ENCODE measurements at regions not wholly inside any gene's neighbourhood (a gene's known extent, or its start where the extent isn't known, plus 50 kb on each side); places are given as distances from the start of the nearest gene placed in this dataset.

DNA sequence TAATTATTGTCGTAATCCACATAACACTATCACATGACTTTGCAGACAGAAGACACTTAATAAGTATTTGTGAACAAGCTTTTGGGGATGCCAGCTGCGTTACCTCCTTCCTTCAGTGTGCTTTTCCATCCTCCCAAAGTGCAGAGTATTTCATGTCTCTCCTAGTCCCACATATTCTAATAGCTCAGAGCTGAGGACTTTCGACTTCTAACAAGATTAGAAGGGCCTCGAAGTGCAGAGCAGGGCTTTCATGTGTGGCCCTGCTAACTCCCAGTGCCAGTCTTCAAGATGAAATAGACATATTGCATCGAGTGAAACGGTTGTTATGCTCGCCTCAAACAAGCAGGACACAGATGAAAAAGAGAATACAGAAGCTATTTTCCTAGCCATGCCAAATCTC, 125.7 kb upstream of the RNF32 start:
- Mint-ChIP-seq H3K4me3 (ENCODE audit: low read depth, unreplicated experiment) (no peak overlapping the region), H3K36me3 (ENCODE audit: insufficient read depth, unreplicated experiment) (peaks cover 5% of the 10 kb centered on the region), H3K9me3 (ENCODE audit: low read depth, unreplicated experiment) (peaks cover 5% of the 10 kb centered on the region), H3K27me3 (ENCODE audit: unreplicated experiment) (peaks cover 76% of the 10 kb centered on the region), H3K4me1 (ENCODE audit: low read depth, unreplicated experiment) (peaks cover 11% of the 10 kb centered on the region), H3K27ac (ENCODE audit: unreplicated experiment) (no peak overlapping the region)
- TF ChIP-seq, protein P1, sequence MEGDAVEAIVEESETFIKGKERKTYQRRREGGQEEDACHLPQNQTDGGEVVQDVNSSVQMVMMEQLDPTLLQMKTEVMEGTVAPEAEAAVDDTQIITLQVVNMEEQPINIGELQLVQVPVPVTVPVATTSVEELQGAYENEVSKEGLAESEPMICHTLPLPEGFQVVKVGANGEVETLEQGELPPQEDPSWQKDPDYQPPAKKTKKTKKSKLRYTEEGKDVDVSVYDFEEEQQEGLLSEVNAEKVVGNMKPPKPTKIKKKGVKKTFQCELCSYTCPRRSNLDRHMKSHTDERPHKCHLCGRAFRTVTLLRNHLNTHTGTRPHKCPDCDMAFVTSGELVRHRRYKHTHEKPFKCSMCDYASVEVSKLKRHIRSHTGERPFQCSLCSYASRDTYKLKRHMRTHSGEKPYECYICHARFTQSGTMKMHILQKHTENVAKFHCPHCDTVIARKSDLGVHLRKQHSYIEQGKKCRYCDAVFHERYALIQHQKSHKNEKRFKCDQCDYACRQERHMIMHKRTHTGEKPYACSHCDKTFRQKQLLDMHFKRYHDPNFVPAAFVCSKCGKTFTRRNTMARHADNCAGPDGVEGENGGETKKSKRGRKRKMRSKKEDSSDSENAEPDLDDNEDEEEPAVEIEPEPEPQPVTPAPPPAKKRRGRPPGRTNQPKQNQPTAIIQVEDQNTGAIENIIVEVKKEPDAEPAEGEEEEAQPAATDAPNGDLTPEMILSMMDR (IDR thresholded peaks at IDR 0.05; ENCODE audit: unreplicated experiment), result no peak
- no peak for DNase-seq
- CTCF ChIA-PET, result no interaction called here
- BruUV-seq (replicated peaks), result no TSS peak
- intact Hi-C loops (cut with micrococcal nuclease; ENCODE audit: unreplicated experiment), result no loop called here

DNA sequence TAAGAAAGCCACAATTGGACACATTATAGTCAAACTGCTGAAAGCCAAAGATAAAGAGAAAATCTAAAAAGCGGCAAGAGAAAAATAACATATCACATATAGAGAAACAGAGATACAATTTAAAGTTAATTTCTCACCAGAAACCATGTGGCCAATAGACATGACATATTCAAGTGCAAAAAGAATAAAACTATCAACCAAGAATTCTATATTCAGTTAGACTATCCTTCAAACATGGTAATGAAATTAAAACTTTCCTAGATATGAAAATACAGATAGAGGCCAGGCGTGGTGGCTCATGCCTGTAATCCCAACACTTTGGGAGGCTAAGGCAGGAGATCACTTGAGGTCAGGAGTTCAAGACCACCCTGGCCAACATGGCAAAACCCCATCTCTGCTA, 129.1 kb upstream of the RNF32 start:
- TF ChIP-seq, protein P1 (IDR thresholded peaks at IDR 0.05; ENCODE audit: unreplicated experiment), result no peak
- Mint-ChIP-seq H3K36me3 (ENCODE audit: insufficient read depth, unreplicated experiment) (no peaks in the 10 kb centered on the region), H3K4me3 (ENCODE audit: low read depth, unreplicated experiment) (no peak overlapping the region), H3K4me1 (ENCODE audit: low read depth, unreplicated experiment) (peaks cover 6% of the 10 kb centered on the region), H3K27me3 (ENCODE audit: unreplicated experiment) (peaks cover 75% of the 10 kb centered on the region), H3K9me3 (ENCODE audit: low read depth, unreplicated experiment) (peaks cover 5% of the 10 kb centered on the region), H3K27ac (ENCODE audit: unreplicated experiment) (no peak overlapping the region)
- CTCF ChIA-PET, result no interaction called here
- BruUV-seq (replicated peaks), result no TSS peak
- intact Hi-C loops (cut with micrococcal nuclease; ENCODE audit: unreplicated experiment), result no loop called here
- DNase-seq, result no peak

DNA sequence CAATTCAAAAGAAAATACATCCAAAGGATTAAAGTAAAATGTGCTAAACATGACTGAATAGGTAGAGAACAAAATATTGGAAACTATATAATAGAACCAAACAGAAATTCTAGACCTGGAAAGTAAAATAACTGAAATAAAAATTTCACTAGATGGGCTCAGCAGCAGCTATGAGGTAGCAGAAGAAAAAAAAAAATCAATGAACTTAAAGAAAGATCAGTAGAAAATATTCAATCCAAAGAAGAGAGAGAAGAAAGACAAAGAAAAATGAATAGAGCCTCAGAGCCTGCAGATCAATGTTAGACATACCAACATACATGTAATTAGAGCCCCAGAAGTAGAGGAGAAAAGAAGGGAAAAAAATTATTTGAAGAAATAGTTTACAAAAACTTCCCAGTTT, 129.6 kb upstream of the RNF32 start:
- BruUV-seq (replicated peaks), result no TSS peak
- CTCF ChIA-PET, result no interaction called here
- Mint-ChIP-seq H3K9me3 (ENCODE audit: low read depth, unreplicated experiment) (peaks cover 5% of the 10 kb centered on the region), H3K4me1 (ENCODE audit: low read depth, unreplicated experiment) (peaks cover under 1% of the 10 kb centered on the region), H3K27ac (ENCODE audit: unreplicated experiment) (no peak overlapping the region), H3K27me3 (ENCODE audit: unreplicated experiment) (peaks cover 75% of the 10 kb centered on the region), H3K4me3 (ENCODE audit: low read depth, unreplicated experiment) (no peak overlapping the region), H3K36me3 (ENCODE audit: insufficient read depth, unreplicated experiment) (no peaks in the 10 kb centered on the region)
- DNase-seq, result no peak
- intact Hi-C loops (cut with micrococcal nuclease; ENCODE audit: unreplicated experiment), result no loop called here
- TF ChIP-seq, protein P1 (IDR thresholded peaks at IDR 0.05; ENCODE audit: unreplicated experiment), result no peak

GRCh38 chr7:156509216-156509615, 131.4 kb upstream of the RNF32 start:
- no peak overlapping the region for H3K27ac Mint-ChIP-seq (ENCODE audit: unreplicated experiment)
- H3K36me3 Mint-ChIP-seq (ENCODE audit: insufficient read depth, unreplicated experiment), result no peaks in the 10 kb centered on the region
- CTCF ChIA-PET, result interaction anchor here (0.6 kb wide), 1 partner anchor 38 kb away, joined by 4 read pairs; no protein-coding TSS in a partner anchor
- no TSS peak for BruUV-seq (replicated peaks)
- H3K4me3 Mint-ChIP-seq (ENCODE audit: low read depth, unreplicated experiment), result no peak overlapping the region
- H3K27me3 Mint-ChIP-seq (ENCODE audit: unreplicated experiment), result peaks cover 61% of the 10 kb centered on the region
- intact Hi-C loops (cut with micrococcal nuclease; ENCODE audit: unreplicated experiment), result no loop called here
- DNase-seq, result no peak
- H3K4me1 Mint-ChIP-seq (ENCODE audit: low read depth, unreplicated experiment), result no peaks in the 10 kb centered on the region
- H3K9me3 Mint-ChIP-seq (ENCODE audit: low read depth, unreplicated experiment), result peaks cover 5% of the 10 kb centered on the region
- TF ChIP-seq, protein P1 (IDR thresholded peaks at IDR 0.05; ENCODE audit: unreplicated experiment), result no peak
